ENCODE measurements at regions not wholly inside any gene's neighbourhood (a gene's known extent, or its start where the extent isn't known, plus 50 kb on each side); places are given as distances from the start of the nearest gene placed in this dataset.

GRCh38 chr1:84759756-84760155 is 69.5 kb upstream of the SSX2IP start:
- no peak for DNase-seq

DNA sequence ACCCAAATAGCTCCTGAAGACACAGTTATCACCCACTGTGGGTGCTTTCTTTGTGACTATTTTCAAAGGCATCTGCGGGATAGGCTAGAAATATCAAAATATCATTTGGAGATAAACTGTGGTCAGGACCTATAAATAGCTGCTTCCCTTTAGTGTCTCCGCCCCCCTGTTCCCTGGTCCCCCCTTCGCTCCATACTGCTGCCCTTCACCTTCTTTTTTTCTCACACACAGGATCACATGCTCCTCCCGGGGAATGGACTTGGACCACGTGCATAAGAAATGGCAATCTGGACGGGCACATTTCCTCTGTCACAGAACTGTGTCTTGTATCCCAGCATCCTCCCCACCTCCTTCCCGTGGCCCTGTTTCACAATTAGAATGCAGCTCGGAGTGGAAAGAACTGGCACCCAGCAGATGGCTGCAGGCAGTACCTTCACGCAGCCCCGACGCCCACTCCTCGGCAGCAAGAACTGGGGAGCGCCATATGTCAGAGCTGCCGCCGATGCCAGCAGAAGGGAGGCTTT is 68.8 kb upstream of the SSX2IP start:
- DNase-seq: no peak

GRCh38 chr1:84758476-84758875 is 68.2 kb upstream of the SSX2IP start:
- no peak for DNase-seq

GRCh38 chr1:84757301-84757700 is 67.0 kb upstream of the SSX2IP start:
- DNase-seq: no peak

- no peak for DNase-seq
These were observed 66.3 kb upstream of the SSX2IP start for GRCh38 chr1:84756455-84757082.

DNA sequence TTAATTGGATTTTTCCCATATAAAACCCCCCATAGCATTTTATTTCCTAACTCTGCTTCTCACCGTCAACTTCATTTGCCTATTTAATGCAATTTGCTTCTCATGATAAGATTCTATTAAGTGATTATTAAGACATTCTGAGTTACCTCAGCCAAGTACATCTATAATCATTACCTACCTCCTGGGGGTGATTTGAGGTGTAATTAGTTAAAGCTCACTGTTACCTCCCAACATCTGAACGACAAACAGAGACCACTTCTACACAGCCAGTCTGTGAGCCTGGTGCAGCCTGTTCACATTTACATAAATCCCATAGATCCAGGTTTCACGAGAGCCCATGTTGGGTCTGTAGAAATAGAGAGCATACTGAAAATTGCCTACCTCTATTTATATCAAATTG is 65.7 kb upstream of the SSX2IP start:
- DNase-seq: no peak

DNA sequence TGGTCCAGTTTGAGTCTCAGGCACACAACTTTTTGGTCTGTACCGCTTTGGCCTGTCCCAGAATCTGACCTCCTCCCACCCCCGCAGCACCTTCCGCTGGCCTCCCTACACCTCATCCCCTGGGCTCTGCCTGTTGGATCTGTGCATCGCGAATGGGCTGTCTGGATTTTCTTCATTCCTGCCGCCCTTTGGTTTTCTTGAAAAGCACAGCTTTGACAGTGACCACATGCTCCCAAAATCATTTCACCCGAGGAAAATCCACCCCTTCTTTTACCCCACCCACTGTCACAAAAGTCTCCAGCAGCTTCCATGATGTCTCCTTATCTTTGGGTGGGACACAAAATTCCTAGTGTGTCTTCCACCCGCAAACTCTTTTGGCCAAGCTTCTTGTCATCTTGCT is 65.0 kb upstream of the SSX2IP start:
- no peak for DNase-seq

DNA sequence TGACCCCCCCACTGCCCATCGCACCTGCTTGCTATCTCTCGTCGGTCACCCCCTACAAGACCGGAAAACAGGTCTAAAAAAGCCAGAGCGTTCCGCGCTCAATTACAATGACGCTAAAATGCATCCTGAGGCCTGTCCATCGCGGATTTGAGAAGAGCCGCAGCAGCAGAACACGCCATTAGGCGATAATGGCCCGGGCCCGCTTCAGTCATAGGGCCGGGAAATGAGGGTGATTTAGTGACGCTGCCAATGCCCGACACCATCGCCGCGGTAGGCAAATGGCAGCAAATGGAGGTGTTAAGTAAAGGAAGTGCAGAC is 64.1 kb upstream of the SSX2IP start:
- DNase-seq: no peak

GRCh38 chr1:84753516-84754385 is 63.5 kb upstream of the SSX2IP start:
- DNase-seq: peak; percentile 27

DNA sequence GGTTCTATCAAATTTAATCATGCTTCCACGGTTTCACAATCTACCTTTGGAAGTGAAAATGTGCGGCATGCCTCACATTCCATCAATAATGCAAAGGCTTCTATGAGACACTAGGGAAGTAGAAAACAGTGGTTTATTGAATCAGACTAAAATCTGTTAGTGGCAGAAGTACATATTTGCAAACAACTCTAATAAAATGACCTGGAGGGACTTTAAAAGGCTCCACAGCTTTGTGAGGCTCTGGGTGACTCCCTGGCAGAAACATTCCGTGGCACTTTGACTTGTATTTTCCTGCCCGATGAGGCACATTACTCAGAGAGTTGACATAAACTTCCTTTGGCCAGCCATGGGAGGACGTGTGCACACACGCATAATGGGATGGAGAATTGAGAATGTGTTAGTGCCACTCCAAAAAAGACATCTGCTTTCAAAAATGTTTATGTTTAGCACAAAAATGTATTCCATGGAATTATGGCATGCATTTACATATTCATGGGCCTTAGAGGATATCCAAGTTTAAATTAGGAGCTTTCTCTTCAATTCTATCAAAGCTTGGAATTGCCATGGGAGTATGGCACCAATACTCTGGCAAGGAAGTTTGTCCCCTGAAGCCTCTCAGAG is 60.0 kb upstream of the SSX2IP start:
- DNase-seq: no peak

DNA sequence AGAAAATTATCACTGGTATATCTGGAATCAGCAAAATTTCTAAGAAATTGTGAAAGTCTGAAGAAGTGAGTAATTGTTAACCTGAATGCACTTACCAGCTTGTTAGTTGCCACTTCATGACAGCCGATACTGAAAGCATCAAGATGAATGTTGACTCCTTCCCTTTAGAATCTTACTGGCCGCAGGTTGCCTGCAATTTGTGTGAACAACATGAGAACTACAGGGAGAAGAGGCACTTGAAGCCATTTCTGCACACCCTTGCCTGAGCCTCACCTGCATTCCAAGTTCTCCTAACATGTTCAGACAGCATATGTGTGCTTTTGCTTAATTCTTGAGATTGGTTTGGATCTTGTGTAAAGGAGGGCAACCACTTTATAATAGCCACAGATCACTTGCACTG is 59.2 kb upstream of the SSX2IP start:
- DNase-seq: no peak

DNA sequence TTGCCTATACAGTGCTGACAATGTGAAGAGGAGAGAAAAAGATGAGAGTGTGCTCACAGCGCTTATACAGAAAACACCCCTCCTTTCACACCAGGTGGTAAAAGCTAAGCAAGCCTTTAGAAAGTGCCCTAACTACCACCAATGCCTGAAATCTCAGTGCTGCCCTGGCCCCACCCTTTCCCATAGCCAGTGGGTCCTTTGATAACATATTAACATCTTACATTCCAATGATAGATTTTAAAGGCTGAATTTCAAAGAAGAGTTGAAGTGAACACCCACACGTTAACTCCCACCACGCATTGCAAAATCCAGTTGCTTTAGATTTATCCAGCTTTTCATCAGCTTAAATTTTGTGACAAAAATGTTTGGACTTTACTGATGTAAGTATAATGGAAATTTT is 58.1 kb upstream of the SSX2IP start:
- no peak for DNase-seq

DNA sequence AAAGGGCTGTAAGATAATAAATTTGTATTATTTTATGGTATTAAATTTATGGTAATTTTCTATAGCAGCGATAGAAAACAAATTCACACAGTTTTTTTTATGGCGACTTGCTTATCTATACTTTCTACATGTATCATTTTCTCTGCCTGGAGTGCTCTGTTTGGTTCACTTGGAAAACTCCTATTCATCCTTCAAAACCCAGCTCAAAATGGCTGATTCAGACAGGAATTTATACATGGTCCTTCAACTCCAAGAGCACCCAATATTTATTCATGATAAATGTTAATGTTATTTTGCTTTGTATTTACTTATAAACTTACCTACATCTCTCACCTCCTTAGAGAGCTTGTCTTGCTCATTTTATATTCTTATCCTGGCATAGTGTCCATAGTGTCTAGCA is 55.6 kb upstream of the SSX2IP start:
- DNase-seq: no peak

- no peak for DNase-seq
These were observed 53.6 kb upstream of the SSX2IP start for GRCh38 chr1:84743896-84744295.

DNA sequence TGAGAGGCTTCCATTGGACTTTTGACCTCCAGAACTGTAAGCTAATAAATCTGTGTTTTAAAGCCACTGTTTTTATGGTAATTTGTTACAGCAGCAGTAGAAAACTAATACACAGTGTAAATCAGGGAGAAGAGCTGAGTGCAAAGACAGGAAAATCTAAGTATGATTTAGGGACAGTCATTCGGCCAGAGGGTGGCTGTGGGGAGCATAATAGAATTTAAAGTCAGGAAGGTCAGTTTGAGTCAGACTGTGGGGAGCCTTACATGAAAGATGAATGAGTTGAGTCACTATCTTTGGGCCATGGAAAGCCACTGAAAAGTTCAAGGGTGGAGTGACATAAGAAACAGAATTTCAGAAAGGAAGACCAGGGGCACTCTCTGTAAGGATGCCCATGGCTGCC is 52.4 kb upstream of the SSX2IP start:
- DNase-seq: no peak

- no peak for DNase-seq
These were observed 49.9 kb upstream of the SSX2IP start for GRCh38 chr1:84740050-84740714.
